GM23248 (cell line): ENCODE measurements at regions not wholly inside any gene's neighbourhood (a gene's known extent, or its start where the extent isn't known, plus 50 kb on each side); places are given as distances from the start of the nearest gene placed in this dataset.

Source experiments
- DNase-seq: peaks from one replicate; pipeline ENCODE4 v3.0.0-alpha.2; 2015
- H2AFZ ChIP-seq: fragments of 200-600 bp; sonication (generic); 2 replicates; pipeline ENCODE4 v1.6.1; 2016; ENCODE audit warnings: antibody characterized with exemption
- H3F3A ChIP-seq: fragments of 200-600 bp; sonication (generic); 2 replicates; pipeline ENCODE4 v1.6.1; 2016; ENCODE audit warnings: mild to moderate bottlenecking, antibody characterized with exemption, mixed run types; ENCODE audit not compliant: insufficient read depth
- H3K27ac ChIP-seq: fragments of 200-600 bp; sonication (generic); 2 replicates; pipeline ENCODE4 v1.5.1; 2016; ENCODE audit warnings: mild to moderate bottlenecking
- H3K27me3 ChIP-seq: fragments of 200-600 bp; sonication (generic); replicated peaks from 2 replicates; pipeline ENCODE4 v1.6.1; 2016; ENCODE audit warnings: mild to moderate bottlenecking; ENCODE audit not compliant: insufficient read depth
- H3K36me3 ChIP-seq: fragments of 200-600 bp; sonication (generic); 2 replicates; pipeline ENCODE4 v1.6.1; 2016; ENCODE audit warnings: low read depth, mild to moderate bottlenecking
- H3K4me1 ChIP-seq: fragments of 200-600 bp; sonication (generic); 2 replicates; pipeline ENCODE4 v1.6.1; 2016; ENCODE audit warnings: mild to moderate bottlenecking; ENCODE audit not compliant: insufficient read depth
- H3K4me2 ChIP-seq: fragments of 200-600 bp; sonication (generic); one replicate; pipeline ENCODE4 v1.6.1; 2016; ENCODE audit warnings: mild to moderate bottlenecking; ENCODE audit not compliant: unreplicated experiment
- H3K4me3 ChIP-seq: fragments of 200-600 bp; sonication (generic); 2 replicates; pipeline ENCODE4 v1.5.1; 2016; ENCODE audit warnings: mild to moderate bottlenecking
- H3K79me2 ChIP-seq: fragments of 200-600 bp; sonication (generic); 2 replicates; pipeline ENCODE4 v1.6.1; 2016; ENCODE audit warnings: mild to moderate bottlenecking; ENCODE audit not compliant: insufficient read depth
- H3K9ac ChIP-seq: fragments of 200-600 bp; sonication (generic); 2 replicates; pipeline ENCODE4 v1.6.1; 2016; ENCODE audit warnings: mild to moderate bottlenecking
- H3K9me2 ChIP-seq: fragments of 200-600 bp; sonication (generic); 2 replicates; pipeline ENCODE4 v1.6.1; 2016; ENCODE audit warnings: mixed run types, mild to moderate bottlenecking, moderate library complexity; ENCODE audit not compliant: insufficient read depth
- H3K9me3 ChIP-seq: fragments of 200-600 bp; sonication (generic); one replicate; pipeline ENCODE4 v1.6.1; 2017; ENCODE audit warnings: low read depth
- H4K20me1 ChIP-seq: fragments of 200-600 bp; sonication (generic); 2 replicates; pipeline ENCODE4 v1.6.0; 2016; ENCODE audit not compliant: insufficient read depth
- EZH2 ChIP-seq: fragments of 200-600 bp; sonication (generic); IDR thresholded peaks from 2 replicates; pipeline ENCODE4 v1.6.1; 2018; ENCODE audit warnings: antibody characterized with exemption, mild to moderate bottlenecking; ENCODE audit not compliant: insufficient read depth, poor library complexity, severe bottlenecking
- EZH2phosphoT487 ChIP-seq: fragments of 200-600 bp; sonication (generic); IDR thresholded peaks from 2 replicates; pipeline ENCODE4 v1.6.1; 2018; ENCODE audit warnings: antibody characterized with exemption, moderate library complexity, mild to moderate bottlenecking, low read depth; ENCODE audit not compliant: insufficient read depth
- WGBS, 2 experiments: methylation state at CpG; one replicate each; pipeline ENCODE4 v1.1.6; 2015 to 2017; ENCODE audit warnings: low lambda C conversion rate in 2 of 2, low coverage in 1 of 2; ENCODE audit errors: missing lambda C conversion rate in 2 of 2; 5-methylcytosine and 5-hydroxymethylcytosine counted together
- in situ Hi-C: fragments of 300-500 bp; cut with MboI; formaldehyde crosslinking; loops from 2 replicates; pipeline ENCODE4 v1.15.0; 2020

DNA sequence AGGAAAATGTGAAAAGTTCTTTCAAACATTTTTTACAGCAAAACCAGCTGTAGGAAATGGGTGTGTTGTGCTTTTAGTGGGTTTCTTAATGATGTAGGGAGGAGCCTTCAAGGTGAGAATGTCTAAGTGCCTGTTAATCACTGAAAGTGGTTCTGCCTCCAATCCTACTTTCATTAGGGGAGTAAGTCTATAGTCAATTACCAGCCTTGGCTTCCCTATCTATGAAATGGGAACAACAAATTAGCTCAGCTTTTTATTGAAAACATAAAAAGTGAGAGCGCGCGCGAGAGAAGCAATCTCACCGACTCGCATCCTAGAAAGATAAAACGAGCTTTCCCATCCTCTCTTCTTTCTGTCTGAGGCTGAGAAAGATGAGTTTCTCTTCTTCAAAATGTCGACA is 140.0 kb upstream of the LHX5 start:
- no peaks in the 10 kb centered on the region for H4K20me1 ChIP-seq
- no peak overlapping the region for H3K9ac ChIP-seq
- H3K4me2 ChIP-seq, result no peak overlapping the region
- no peak overlapping the region for H3K4me3 ChIP-seq
- no peaks in the 10 kb centered on the region for H3F3A ChIP-seq
- in situ Hi-C loops, result no loop called here
- TF ChIP-seq EZH2phosphoT487 (no peak), EZH2 (no peak)
- no peak for DNase-seq
- H3K36me3 ChIP-seq, result no peaks in the 10 kb centered on the region
- no peak overlapping the region for H3K27ac ChIP-seq
- H2AFZ ChIP-seq, result no peak overlapping the region
- H3K9me3 ChIP-seq, result no peaks in the 10 kb centered on the region
- 61 to 63% methylated on average over 8 of the region's 8 CpGs for WGBS, 2 experiments
- no peaks in the 10 kb centered on the region for H3K9me2 ChIP-seq
- H3K79me2 ChIP-seq, result no peaks in the 10 kb centered on the region
- H3K27me3 ChIP-seq, result peaks cover 33% of the 10 kb centered on the region; the same call in 1 of the 2 replicates
- H3K4me1 ChIP-seq, result no peaks in the 10 kb centered on the region

DNA sequence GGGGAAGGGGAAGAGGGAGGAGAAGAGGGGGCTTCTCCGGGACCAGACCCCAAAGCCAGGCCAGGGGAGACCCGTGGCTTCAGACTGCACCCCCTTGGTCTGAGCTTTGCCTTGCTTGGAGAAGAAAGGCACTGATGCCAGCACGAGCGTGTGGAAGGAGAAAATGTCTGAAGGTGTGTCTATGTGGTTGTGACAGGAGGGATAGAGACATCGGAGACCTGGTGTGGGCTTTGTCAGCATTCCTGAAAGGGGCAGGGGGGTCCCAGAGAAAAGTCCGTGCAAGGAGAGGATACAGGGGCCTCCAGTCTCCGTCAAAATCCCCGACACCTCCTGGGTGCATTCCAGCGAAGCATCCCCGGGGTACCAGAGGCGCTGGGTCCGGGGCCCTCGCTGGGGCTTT is 139.0 kb upstream of the LHX5 start:
- Histone ChIP-seq H3K4me2 (no peak overlapping the region), H2AFZ (no peak overlapping the region), H3K9me3 (no peaks in the 10 kb centered on the region), H3K79me2 (no peaks in the 10 kb centered on the region), H3K4me1 (no peaks in the 10 kb centered on the region), H3K36me3 (no peaks in the 10 kb centered on the region), H3K4me3 (no peak overlapping the region), H3F3A (no peaks in the 10 kb centered on the region), H4K20me1 (no peaks in the 10 kb centered on the region), H3K27me3 (peaks cover 33% of the 10 kb centered on the region; the same call in 1 of the 2 replicates), H3K9me2 (no peaks in the 10 kb centered on the region), H3K27ac (no peak overlapping the region), H3K9ac (no peak overlapping the region)
- WGBS, 2 experiments, result 2% methylated on average over 12 to 13 of the region's 13 CpGs
- TF ChIP-seq EZH2 (no peak), EZH2phosphoT487 (no peak)
- in situ Hi-C loops, result no loop called here
- no peak for DNase-seq

DNA sequence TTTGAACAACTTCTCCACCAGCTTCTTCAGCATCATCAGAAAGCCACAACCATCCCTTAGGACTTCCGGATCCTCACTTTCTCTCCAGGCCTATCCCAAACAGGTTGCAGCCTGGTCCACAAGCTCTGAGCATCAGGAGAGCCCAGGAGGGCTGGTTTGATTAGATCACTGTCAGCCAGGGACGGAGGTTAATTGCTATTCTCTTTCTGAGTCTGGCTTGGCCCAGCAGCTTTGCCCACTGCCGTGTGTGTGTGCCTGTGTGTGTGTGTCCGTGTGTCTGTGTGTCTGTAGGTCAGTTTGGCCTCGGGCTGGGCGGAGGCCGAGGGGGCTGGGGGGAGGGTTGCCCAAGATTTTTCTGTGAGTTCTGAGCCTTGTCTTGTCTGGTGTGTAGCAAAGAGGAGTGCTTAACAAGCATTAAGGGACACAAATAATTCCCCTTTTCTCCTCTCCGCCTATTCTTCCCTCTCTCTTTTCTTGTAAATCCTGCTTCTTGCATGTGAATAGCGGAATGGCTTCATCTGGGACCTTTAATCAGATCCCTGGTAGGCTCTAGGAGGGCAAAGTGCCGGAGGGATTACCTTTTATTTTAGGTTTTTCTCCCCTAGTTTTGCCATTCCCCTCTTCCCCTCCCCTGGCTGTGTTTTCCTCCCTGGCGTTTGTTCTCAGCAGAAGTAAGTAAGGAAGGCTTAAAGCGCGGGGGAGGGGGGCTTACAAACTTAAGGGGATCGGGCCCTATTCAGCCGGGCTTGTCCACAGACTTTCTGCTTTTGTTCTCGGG is 138.2 kb upstream of the LHX5 start:
- no peaks in the 10 kb centered on the region for H3K9me3 ChIP-seq
- peaks cover 33% of the 10 kb centered on the region; the same call in 1 of the 2 replicates for H3K27me3 ChIP-seq
- no peak overlapping the region for H3K4me2 ChIP-seq
- H3F3A ChIP-seq, result no peaks in the 10 kb centered on the region
- in situ Hi-C loops, result no loop called here
- H3K9ac ChIP-seq, result no peak overlapping the region
- no peaks in the 10 kb centered on the region for H3K79me2 ChIP-seq
- H4K20me1 ChIP-seq, result no peaks in the 10 kb centered on the region
- H3K9me2 ChIP-seq, result no peaks in the 10 kb centered on the region
- H3K4me3 ChIP-seq, result no peak overlapping the region
- no peak for DNase-seq
- H3K36me3 ChIP-seq, result no peaks in the 10 kb centered on the region
- TF ChIP-seq EZH2phosphoT487 (no peak), EZH2 (no peak)
- H2AFZ ChIP-seq, result no peak overlapping the region
- 3 to 5% methylated on average over 16 of the region's 16 CpGs for WGBS, 2 experiments
- no peaks in the 10 kb centered on the region for H3K4me1 ChIP-seq
- H3K27ac ChIP-seq, result no peak overlapping the region

DNA sequence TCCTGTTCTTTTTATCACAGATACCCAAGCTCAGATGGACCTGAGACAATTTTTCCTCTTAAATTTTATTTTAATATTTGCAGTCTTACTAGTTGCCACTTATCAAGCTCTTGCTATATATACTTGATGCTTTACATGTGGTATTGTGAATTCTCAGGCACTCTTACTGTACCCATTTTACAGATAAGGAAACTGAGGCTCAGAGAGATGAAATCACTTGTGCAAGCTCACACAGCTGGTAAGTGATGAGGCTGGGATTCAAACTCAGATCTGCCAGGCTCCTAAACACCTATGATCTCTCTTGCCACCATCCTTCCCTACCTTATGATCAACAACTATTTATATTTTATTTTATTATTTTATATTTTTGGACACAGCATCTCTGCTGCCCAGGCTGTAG is 133.0 kb upstream of the LHX5 start:
- in situ Hi-C loops, result no loop called here
- no peaks in the 10 kb centered on the region for H3K79me2 ChIP-seq

More for the DNA sequence above, 133.0 kb upstream of the LHX5 start:
- Histone ChIP-seq H2AFZ (no peak overlapping the region), H3F3A (no peaks in the 10 kb centered on the region), H3K9me2 (no peaks in the 10 kb centered on the region), H3K4me2 (no peak overlapping the region), H3K9me3 (no peaks in the 10 kb centered on the region), H3K4me3 (no peak overlapping the region), H3K27ac (no peak overlapping the region), H3K27me3 (no peaks in the 10 kb centered on the region), H3K4me1 (no peaks in the 10 kb centered on the region), H3K9ac (no peak overlapping the region), H3K36me3 (no peaks in the 10 kb centered on the region), H4K20me1 (no peaks in the 10 kb centered on the region)
- no peak for TF ChIP-seq EZH2phosphoT487
- no peak for TF ChIP-seq EZH2
- no peak for DNase-seq
